ENCODE measurements at regions not wholly inside any gene's neighbourhood (a gene's known extent, or its start where the extent isn't known, plus 50 kb on each side); places are given as distances from the start of the nearest gene placed in this dataset.

- TF ChIP-seq KLF1 (tag by site-specific recombination; IDR thresholded peaks at IDR 0.05), result no peak
- no peak for TF ChIP-seq CTCF (tag by site-specific recombination; IDR thresholded peaks at IDR 0.05)
- no peak for TF ChIP-seq KLF10 (tag by site-specific recombination; IDR thresholded peaks at IDR 0.05)
- no peak for TF ChIP-seq ZNF2 (tag by site-specific recombination; IDR thresholded peaks at IDR 0.05)
- no peak for TF ChIP-seq KLF16 (tag by site-specific recombination; IDR thresholded peaks at IDR 0.05)
- no peak for TF ChIP-seq REST (tag by site-specific recombination; IDR thresholded peaks at IDR 0.05)
- TF ChIP-seq BCL6B (tag by site-specific recombination; IDR thresholded peaks at IDR 0.05), result no peak
These were observed 71.3 kb upstream of the GHR start for GRCh38 chr5:42351956-42352355.

All from HEK293 (cell line).